ENCODE measurements at regions not wholly inside any gene's neighbourhood (a gene's known extent, or its start where the extent isn't known, plus 50 kb on each side); places are given as distances from the start of the nearest gene placed in this dataset.

GRCh38 chr1:88169139-88169538, 514.9 kb upstream of the PKN2 start:
- no peak for TF ChIP-seq POLR2AphosphoS5 (IDR thresholded peaks at IDR 0.05)
- no peak for TF ChIP-seq CTCF (IDR thresholded peaks at IDR 0.05)
- no peak for TF ChIP-seq POLR2A (IDR thresholded peaks at IDR 0.05)
